Testis (tissue), 2 donors: ENCODE measurements at regions not wholly inside any gene's neighbourhood (a gene's known extent, or its start where the extent isn't known, plus 50 kb on each side); places are given as distances from the start of the nearest gene placed in this dataset.

Experiments
- POLR2A ChIP-seq: fragments of 450-650 bp; IDR thresholded peaks from one replicate; pipeline ENCODE4 v1.6.1; 2017; ENCODE audit warnings: antibody characterized with exemption, mild to moderate bottlenecking, moderate library complexity
- TF ChIP-seq, protein P1 (sequence below), 3 experiments: fragments of 450-650 bp in 2 of 3; fragments of 200-600 bp in 1 of 3; sonication (generic) in 1 of 3; IDR thresholded peaks; one replicate each; pipeline ENCODE4 v1.5.1; 2016 to 2019; ENCODE audit warnings: antibody characterized with exemption in 3 of 3, mild to moderate bottlenecking in 2 of 3, moderate library complexity in 1 of 3

DNA sequence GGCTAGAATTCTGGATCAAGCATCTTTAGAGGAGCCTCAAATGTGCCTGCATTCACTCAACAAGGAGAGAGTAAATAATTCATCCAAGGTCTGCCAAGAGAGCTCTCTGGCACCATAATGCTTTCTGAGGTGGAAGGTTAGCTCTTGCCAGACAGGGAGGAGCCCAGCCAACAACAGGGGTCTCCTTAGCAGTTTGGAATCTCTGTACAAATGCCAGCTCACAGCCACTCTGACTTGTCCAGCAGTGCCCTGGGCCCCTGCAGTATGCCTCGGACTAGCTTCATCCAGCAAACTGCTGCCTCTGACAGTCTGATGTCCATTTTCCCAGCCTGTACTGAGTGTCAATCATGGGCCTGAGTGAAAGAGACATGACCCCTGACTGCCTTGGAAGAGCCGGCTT, 127.2 kb upstream of the SLC44A1 start:
- TF ChIP-seq, protein P1, sequence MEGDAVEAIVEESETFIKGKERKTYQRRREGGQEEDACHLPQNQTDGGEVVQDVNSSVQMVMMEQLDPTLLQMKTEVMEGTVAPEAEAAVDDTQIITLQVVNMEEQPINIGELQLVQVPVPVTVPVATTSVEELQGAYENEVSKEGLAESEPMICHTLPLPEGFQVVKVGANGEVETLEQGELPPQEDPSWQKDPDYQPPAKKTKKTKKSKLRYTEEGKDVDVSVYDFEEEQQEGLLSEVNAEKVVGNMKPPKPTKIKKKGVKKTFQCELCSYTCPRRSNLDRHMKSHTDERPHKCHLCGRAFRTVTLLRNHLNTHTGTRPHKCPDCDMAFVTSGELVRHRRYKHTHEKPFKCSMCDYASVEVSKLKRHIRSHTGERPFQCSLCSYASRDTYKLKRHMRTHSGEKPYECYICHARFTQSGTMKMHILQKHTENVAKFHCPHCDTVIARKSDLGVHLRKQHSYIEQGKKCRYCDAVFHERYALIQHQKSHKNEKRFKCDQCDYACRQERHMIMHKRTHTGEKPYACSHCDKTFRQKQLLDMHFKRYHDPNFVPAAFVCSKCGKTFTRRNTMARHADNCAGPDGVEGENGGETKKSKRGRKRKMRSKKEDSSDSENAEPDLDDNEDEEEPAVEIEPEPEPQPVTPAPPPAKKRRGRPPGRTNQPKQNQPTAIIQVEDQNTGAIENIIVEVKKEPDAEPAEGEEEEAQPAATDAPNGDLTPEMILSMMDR (IDR thresholded peaks at IDR 0.05): no peak
- TF ChIP-seq POLR2A: no peak
